GM12873 (cell line): ENCODE measurements at regions not wholly inside any gene's neighbourhood (a gene's known extent, or its start where the extent isn't known, plus 50 kb on each side); places are given as distances from the start of the nearest gene placed in this dataset.

Source experiments
- CTCF ChIP-seq: IDR thresholded peaks from 2 replicates; pipeline ENCODE4 v1.5.1; 2012; ENCODE audit warnings: low read depth, mild to moderate bottlenecking, moderate library complexity, low read length, control low read depth; ENCODE audit not compliant: insufficient read depth; ENCODE audit errors: missing control alignments

GRCh38 chr6:19337101-19337500, 500.1 kb upstream of the ID4 start:
- TF ChIP-seq CTCF = no peak

- no peak for TF ChIP-seq CTCF
Observed at GRCh38 chr6:19342616-19343015, 494.6 kb upstream of the ID4 start.

GRCh38 chr6:19349429-19349828, 487.7 kb upstream of the ID4 start:
- no peak for TF ChIP-seq CTCF

GRCh38 chr6:19354181-19354580, 483.0 kb upstream of the ID4 start:
- TF ChIP-seq CTCF = no peak

GRCh38 chr6:19356692-19357091, 480.5 kb upstream of the ID4 start:
- TF ChIP-seq CTCF = no peak

- TF ChIP-seq CTCF = no peak
Observed at GRCh38 chr6:19362396-19362795, 474.8 kb upstream of the ID4 start.

GRCh38 chr6:19368511-19368910, 468.7 kb upstream of the ID4 start:
- TF ChIP-seq CTCF = no peak
